ENCODE measurements at regions not wholly inside any gene's neighbourhood (a gene's known extent, or its start where the extent isn't known, plus 50 kb on each side); places are given as distances from the start of the nearest gene placed in this dataset.

- no peak for DNase-seq
Observed at GRCh38 chr10:129033790-129034272, 433.2 kb upstream of the MGMT start.

- DNase-seq = peak; percentile 22
Observed at GRCh38 chr10:129035052-129035827, 431.8 kb upstream of the MGMT start.

- DNase-seq = no peak
Observed at GRCh38 chr10:129038522-129038921, 428.5 kb upstream of the MGMT start.

GRCh38 chr10:129039406-129040370 is 427.4 kb upstream of the MGMT start:
- DNase-seq = no peak

GRCh38 chr10:129040377-129040776 is 426.7 kb upstream of the MGMT start:
- no peak for DNase-seq

- DNase-seq = no peak
Observed at GRCh38 chr10:129041916-129042315, 425.1 kb upstream of the MGMT start.

- no peak for DNase-seq
Observed at GRCh38 chr10:129042776-129043595, 424.1 kb upstream of the MGMT start.

- DNase-seq = no peak
Observed at GRCh38 chr10:129043691-129044090, 423.4 kb upstream of the MGMT start.

- DNase-seq = no peak
Observed at GRCh38 chr10:129045599-129045998, 421.4 kb upstream of the MGMT start.

- no peak for DNase-seq
Observed at GRCh38 chr10:129046065-129046681, 420.9 kb upstream of the MGMT start.

- no peak for DNase-seq
Observed at GRCh38 chr10:129046962-129047361, 420.1 kb upstream of the MGMT start.

GRCh38 chr10:129047600-129047999 is 419.4 kb upstream of the MGMT start:
- DNase-seq = no peak

- no peak for DNase-seq
Observed at GRCh38 chr10:129048513-129048912, 418.5 kb upstream of the MGMT start.

GRCh38 chr10:129049501-129049900 is 417.5 kb upstream of the MGMT start:
- DNase-seq = no peak

- no peak for DNase-seq
Observed at GRCh38 chr10:129055225-129055624, 411.8 kb upstream of the MGMT start.

GRCh38 chr10:129055986-129056385 is 411.1 kb upstream of the MGMT start:
- DNase-seq = no peak

- DNase-seq = no peak
Observed at GRCh38 chr10:129056734-129057689, 410.0 kb upstream of the MGMT start.

GRCh38 chr10:129057856-129058663 is 409.0 kb upstream of the MGMT start:
- no peak for DNase-seq

GRCh38 chr10:129058664-129059155 is 408.3 kb upstream of the MGMT start:
- no peak for DNase-seq

GRCh38 chr10:129059977-129060376 is 407.1 kb upstream of the MGMT start:
- DNase-seq = no peak

All from stimulated activated CD4-positive, alpha-beta T cell treated with anti-CD3 and anti-CD28 coated beads, Interleukin-4, amount 100 ng/mL, for 24 hours (primary cell).